ENCODE measurements at regions not wholly inside any gene's neighbourhood (a gene's known extent, or its start where the extent isn't known, plus 50 kb on each side); places are given as distances from the start of the nearest gene placed in this dataset.

- no peaks in the 10 kb centered on the region for H3K36me3 Mint-ChIP-seq (ENCODE audit: low read depth)
- Histone ChIP-seq H3K4me2 (no peak overlapping the region), H3K27ac (ENCODE audit: low read depth) (no peak overlapping the region), H3K4me3 (no peak overlapping the region), H3K9me2 (ENCODE audit: insufficient read depth) (0 out of 2 replicates have a peak, but pooled peaks cover 4% of the 10 kb centered on the region), H3K27me3 (ENCODE audit: insufficient read depth) (no peaks in the 10 kb centered on the region), H2AFZ (no peak overlapping the region), H3K79me2 (replicated peaks; ENCODE audit: insufficient read depth) (no peaks in the 10 kb centered on the region), H3F3A (replicated peaks; ENCODE audit: low read depth) (no peaks in the 10 kb centered on the region), H3K4me1 (ENCODE audit: insufficient read depth) (peaks cover 17% of the 10 kb centered on the region), H3K36me3 (ENCODE audit: insufficient read depth) (no peaks in the 10 kb centered on the region), H4K20me1 (replicated peaks; ENCODE audit: insufficient read depth) (no peaks in the 10 kb centered on the region)
- H3K4me1 Mint-ChIP-seq = peaks cover 20% of the 10 kb centered on the region
- no peaks in the 10 kb centered on the region for H3K9me3 Mint-ChIP-seq
- H3K27me3 Mint-ChIP-seq (ENCODE audit: insufficient read depth, low read depth, poor library complexity) = peaks cover 2% of the 10 kb centered on the region
- ATAC-seq (no peak), DNase-seq (ENCODE audit: low spot score) (no peak)
- TF ChIP-seq EZH2 (IDR thresholded peaks at IDR 0.05; ENCODE audit: low read depth, unreplicated experiment) (no peak), EZH2phosphoT487 (IDR thresholded peaks at IDR 0.05; ENCODE audit: unreplicated experiment) (no peak), POLR2AphosphoS5 (IDR thresholded peaks at IDR 0.05; ENCODE audit: low read depth) (no peak), ZNF114 (CRISPR knock-in tag; IDR thresholded peaks at IDR 0.05) (no peak), REST (IDR thresholded peaks at IDR 0.05; ENCODE audit: unreplicated experiment) (no peak), JUNB (IDR thresholded peaks at IDR 0.05; ENCODE audit: unreplicated experiment) (no peak), NANOG (IDR thresholded peaks at IDR 0.05; ENCODE audit: borderline replicate concordance) (no peak)
- TF ChIP-seq, protein P1, sequence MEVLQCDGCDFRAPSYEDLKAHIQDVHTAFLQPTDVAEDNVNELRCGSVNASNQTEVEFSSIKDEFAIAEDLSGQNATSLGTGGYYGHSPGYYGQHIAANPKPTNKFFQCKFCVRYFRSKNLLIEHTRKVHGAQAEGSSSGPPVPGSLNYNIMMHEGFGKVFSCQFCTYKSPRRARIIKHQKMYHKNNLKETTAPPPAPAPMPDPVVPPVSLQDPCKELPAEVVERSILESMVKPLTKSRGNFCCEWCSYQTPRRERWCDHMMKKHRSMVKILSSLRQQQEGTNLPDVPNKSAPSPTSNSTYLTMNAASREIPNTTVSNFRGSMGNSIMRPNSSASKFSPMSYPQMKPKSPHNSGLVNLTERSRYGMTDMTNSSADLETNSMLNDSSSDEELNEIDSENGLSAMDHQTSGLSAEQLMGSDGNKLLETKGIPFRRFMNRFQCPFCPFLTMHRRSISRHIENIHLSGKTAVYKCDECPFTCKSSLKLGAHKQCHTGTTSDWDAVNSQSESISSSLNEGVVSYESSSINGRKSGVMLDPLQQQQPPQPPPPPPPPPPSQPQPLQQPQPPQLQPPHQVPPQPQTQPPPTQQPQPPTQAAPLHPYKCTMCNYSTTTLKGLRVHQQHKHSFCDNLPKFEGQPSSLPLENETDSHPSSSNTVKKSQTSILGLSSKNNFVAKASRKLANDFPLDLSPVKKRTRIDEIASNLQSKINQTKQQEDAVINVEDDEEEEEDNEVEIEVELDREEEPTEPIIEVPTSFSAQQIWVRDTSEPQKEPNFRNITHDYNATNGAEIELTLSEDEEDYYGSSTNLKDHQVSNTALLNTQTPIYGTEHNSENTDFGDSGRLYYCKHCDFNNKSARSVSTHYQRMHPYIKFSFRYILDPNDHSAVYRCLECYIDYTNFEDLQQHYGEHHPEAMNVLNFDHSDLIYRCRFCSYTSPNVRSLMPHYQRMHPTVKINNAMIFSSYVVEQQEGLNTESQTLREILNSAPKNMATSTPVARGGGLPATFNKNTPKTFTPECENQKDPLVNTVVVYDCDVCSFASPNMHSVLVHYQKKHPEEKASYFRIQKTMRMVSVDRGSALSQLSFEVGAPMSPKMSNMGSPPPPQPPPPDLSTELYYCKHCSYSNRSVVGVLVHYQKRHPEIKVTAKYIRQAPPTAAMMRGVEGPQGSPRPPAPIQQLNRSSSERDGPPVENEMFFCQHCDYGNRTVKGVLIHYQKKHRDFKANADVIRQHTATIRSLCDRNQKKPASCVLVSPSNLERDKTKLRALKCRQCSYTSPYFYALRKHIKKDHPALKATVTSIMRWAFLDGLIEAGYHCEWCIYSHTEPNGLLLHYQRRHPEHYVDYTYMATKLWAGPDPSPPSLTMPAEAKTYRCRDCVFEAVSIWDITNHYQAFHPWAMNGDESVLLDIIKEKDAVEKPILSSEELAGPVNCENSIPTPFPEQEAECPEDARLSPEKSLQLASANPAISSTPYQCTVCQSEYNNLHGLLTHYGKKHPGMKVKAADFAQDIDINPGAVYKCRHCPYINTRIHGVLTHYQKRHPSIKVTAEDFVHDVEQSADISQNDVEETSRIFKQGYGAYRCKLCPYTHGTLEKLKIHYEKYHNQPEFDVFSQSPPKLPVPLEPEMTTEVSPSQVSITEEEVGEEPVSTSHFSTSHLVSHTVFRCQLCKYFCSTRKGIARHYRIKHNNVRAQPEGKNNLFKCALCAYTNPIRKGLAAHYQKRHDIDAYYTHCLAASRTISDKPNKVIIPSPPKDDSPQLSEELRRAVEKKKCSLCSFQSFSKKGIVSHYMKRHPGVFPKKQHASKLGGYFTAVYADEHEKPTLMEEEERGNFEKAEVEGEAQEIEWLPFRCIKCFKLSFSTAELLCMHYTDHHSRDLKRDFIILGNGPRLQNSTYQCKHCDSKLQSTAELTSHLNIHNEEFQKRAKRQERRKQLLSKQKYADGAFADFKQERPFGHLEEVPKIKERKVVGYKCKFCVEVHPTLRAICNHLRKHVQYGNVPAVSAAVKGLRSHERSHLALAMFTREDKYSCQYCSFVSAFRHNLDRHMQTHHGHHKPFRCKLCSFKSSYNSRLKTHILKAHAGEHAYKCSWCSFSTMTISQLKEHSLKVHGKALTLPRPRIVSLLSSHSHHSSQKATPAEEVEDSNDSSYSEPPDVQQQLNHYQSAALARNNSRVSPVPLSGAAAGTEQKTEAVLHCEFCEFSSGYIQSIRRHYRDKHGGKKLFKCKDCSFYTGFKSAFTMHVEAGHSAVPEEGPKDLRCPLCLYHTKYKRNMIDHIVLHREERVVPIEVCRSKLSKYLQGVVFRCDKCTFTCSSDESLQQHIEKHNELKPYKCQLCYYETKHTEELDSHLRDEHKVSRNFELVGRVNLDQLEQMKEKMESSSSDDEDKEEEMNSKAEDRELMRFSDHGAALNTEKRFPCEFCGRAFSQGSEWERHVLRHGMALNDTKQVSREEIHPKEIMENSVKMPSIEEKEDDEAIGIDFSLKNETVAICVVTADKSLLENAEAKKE (CRISPR knock-in tag; IDR thresholded peaks at IDR 0.05) = no peak
- TF ChIP-seq, protein P2, sequence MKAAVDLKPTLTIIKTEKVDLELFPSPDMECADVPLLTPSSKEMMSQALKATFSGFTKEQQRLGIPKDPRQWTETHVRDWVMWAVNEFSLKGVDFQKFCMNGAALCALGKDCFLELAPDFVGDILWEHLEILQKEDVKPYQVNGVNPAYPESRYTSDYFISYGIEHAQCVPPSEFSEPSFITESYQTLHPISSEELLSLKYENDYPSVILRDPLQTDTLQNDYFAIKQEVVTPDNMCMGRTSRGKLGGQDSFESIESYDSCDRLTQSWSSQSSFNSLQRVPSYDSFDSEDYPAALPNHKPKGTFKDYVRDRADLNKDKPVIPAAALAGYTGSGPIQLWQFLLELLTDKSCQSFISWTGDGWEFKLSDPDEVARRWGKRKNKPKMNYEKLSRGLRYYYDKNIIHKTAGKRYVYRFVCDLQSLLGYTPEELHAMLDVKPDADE (IDR thresholded peaks at IDR 0.05) = no peak
- TF ChIP-seq, protein P3, sequence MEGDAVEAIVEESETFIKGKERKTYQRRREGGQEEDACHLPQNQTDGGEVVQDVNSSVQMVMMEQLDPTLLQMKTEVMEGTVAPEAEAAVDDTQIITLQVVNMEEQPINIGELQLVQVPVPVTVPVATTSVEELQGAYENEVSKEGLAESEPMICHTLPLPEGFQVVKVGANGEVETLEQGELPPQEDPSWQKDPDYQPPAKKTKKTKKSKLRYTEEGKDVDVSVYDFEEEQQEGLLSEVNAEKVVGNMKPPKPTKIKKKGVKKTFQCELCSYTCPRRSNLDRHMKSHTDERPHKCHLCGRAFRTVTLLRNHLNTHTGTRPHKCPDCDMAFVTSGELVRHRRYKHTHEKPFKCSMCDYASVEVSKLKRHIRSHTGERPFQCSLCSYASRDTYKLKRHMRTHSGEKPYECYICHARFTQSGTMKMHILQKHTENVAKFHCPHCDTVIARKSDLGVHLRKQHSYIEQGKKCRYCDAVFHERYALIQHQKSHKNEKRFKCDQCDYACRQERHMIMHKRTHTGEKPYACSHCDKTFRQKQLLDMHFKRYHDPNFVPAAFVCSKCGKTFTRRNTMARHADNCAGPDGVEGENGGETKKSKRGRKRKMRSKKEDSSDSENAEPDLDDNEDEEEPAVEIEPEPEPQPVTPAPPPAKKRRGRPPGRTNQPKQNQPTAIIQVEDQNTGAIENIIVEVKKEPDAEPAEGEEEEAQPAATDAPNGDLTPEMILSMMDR (conservative IDR thresholded peaks at IDR 0.05; ENCODE audit: low read depth in 2 of 2) = no peak
- no peak overlapping the region for H3K27ac Mint-ChIP-seq
- no peak overlapping the region for H3K4me3 Mint-ChIP-seq
These were observed 198.9 kb downstream of the IPMK start for GRCh38 chr10:58068809-58069208.
